SHP77 (cell line): ENCODE measurements at regions not wholly inside any gene's neighbourhood (a gene's known extent, or its start where the extent isn't known, plus 50 kb on each side); places are given as distances from the start of the nearest gene placed in this dataset.

ENCODE experiments used
- DNase-seq, 2 experiments: peaks; one replicate each; lab custom pipeline; 2025; lab: John Stamatoyannopoulos, UW

- no peak for DNase-seq
Observed at GRCh38 chr7:108973075-108973474, 403.4 kb downstream of the DNAJB9 start.

GRCh38 chr7:108974641-108975040 lies 405.0 kb downstream of the DNAJB9 start:
- no peak for DNase-seq

- no peak for DNase-seq
Observed at GRCh38 chr7:108985037-108985436, 415.4 kb downstream of the DNAJB9 start.

- no peak for DNase-seq
Observed at GRCh38 chr7:108989319-108989718, 419.6 kb downstream of the DNAJB9 start.

GRCh38 chr7:108997480-108997879 lies 427.8 kb downstream of the DNAJB9 start:
- no peak for DNase-seq

- DNase-seq = no peak
Observed at GRCh38 chr7:109003742-109004141, 434.1 kb downstream of the DNAJB9 start.

GRCh38 chr7:109009636-109010035 lies 440.0 kb downstream of the DNAJB9 start:
- DNase-seq = no peak

- DNase-seq = no peak
Observed at GRCh38 chr7:109020251-109020650, 450.6 kb downstream of the DNAJB9 start.

- DNase-seq = no peak
Observed at GRCh38 chr7:109021390-109021789, 451.7 kb downstream of the DNAJB9 start.

GRCh38 chr7:109029866-109030265 lies 460.2 kb downstream of the DNAJB9 start:
- no peak for DNase-seq

- no peak for DNase-seq
Observed at GRCh38 chr7:109044691-109045090, 475.0 kb downstream of the DNAJB9 start.

GRCh38 chr7:109049366-109049765 lies 479.7 kb downstream of the DNAJB9 start:
- DNase-seq = no peak

GRCh38 chr7:109059089-109059488 lies 489.4 kb downstream of the DNAJB9 start:
- no peak for DNase-seq

- no peak for DNase-seq
Observed at GRCh38 chr7:109062798-109063197, 493.1 kb downstream of the DNAJB9 start.

- DNase-seq = no peak
Observed at GRCh38 chr7:109073543-109073942, 503.9 kb downstream of the DNAJB9 start.

- no peak for DNase-seq
Observed at GRCh38 chr7:109076396-109076972, 506.8 kb downstream of the DNAJB9 start.

GRCh38 chr7:109091042-109091441 lies 521.4 kb downstream of the DNAJB9 start:
- no peak for DNase-seq

- DNase-seq = no peak
Observed at GRCh38 chr7:109092268-109092667, 522.6 kb downstream of the DNAJB9 start.

GRCh38 chr7:109101332-109101731 lies 531.7 kb downstream of the DNAJB9 start:
- DNase-seq = no peak

- DNase-seq = no peak
Observed at GRCh38 chr7:109109558-109109957, 539.9 kb downstream of the DNAJB9 start.

- DNase-seq = no peak
Observed at GRCh38 chr7:109111086-109111485, 541.4 kb downstream of the DNAJB9 start.

- DNase-seq = no peak
Observed at GRCh38 chr7:109121599-109122300, 552.1 kb downstream of the DNAJB9 start.

- no peak for DNase-seq
Observed at GRCh38 chr7:109125001-109125400, 555.3 kb downstream of the DNAJB9 start.
